ENCODE measurements at regions not wholly inside any gene's neighbourhood (a gene's known extent, or its start where the extent isn't known, plus 50 kb on each side); places are given as distances from the start of the nearest gene placed in this dataset.

DNA sequence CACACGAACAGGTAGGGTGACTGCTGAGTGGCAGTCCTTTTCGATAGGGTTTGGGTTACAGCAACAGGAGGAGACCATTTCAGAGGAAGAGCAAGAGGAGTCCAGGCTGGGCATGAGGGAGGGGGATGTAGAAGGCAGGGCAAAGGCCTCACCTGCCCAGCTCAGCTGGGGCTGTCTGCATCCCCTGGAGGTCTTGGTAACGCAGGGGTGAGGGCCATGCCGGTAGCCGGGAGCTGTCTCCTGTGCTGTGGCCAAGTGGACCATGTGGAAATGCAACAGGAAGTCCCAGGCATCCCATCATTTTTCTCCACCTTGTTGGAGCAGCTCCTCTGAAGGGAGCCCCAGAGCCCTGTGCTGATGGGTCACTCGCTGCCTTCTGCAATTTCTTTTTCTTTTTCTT is 105.4 kb upstream of the C1orf174 start:
- TF ChIP-seq POLR2A (IDR thresholded peaks at IDR 0.05) (no peak), EP300 (IDR thresholded peaks at IDR 0.05) (no peak)
- TF ChIP-seq, protein P1, sequence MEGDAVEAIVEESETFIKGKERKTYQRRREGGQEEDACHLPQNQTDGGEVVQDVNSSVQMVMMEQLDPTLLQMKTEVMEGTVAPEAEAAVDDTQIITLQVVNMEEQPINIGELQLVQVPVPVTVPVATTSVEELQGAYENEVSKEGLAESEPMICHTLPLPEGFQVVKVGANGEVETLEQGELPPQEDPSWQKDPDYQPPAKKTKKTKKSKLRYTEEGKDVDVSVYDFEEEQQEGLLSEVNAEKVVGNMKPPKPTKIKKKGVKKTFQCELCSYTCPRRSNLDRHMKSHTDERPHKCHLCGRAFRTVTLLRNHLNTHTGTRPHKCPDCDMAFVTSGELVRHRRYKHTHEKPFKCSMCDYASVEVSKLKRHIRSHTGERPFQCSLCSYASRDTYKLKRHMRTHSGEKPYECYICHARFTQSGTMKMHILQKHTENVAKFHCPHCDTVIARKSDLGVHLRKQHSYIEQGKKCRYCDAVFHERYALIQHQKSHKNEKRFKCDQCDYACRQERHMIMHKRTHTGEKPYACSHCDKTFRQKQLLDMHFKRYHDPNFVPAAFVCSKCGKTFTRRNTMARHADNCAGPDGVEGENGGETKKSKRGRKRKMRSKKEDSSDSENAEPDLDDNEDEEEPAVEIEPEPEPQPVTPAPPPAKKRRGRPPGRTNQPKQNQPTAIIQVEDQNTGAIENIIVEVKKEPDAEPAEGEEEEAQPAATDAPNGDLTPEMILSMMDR (IDR thresholded peaks at IDR 0.05) = no peak
- no peaks in the 10 kb centered on the region for H3K4me1 ChIP-seq
- no peak for DNase-seq (ENCODE audit: low spot score in 2 of 2)
- no peak overlapping the region for H3K4me3 ChIP-seq
- 82 to 85% methylated on average over 6 of the region's 6 CpGs for WGBS, 2 donors
- no peaks in the 10 kb centered on the region for H3K27me3 ChIP-seq
- no peak overlapping the region for H3K27ac ChIP-seq
- H3K9me3 ChIP-seq = peaks cover 0 to 18% (median 0%) of the 10 kb centered on the region in 4 donors
- no peaks in the 10 kb centered on the region for H3K36me3 ChIP-seq

DNA sequence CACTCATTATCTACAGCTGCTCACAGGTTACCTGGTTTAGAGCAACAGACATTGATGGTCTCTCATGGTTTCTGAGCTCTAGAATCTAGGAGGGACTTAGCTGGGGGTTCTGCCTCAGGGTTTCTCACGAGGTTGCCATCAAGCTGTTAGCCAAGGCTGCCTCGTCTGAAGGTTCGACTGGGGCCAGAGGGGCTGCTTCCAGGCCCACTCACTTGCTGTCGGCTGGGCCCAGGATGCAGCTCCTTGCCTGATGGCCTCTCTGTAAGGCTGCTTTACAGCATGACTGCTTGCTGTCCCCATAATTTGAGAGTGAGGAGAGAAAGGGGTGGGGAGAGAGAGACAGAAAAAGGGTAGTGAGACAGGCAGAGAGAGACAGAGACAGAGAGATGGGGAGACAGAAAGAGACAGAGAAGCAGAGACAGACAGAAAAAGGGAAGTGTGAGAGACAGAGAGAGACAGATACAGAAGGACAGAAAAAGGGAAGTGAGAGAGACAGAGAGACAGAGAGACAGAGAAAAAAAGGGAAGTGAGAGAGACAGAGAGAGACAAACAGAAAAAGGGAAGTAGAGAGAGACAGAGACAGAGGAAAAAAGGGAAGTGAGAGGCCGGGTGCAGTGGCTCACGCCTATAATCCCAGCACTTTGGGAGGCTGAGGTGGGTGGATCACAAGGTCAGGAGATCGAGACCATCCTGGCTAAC is 106.8 kb upstream of the C1orf174 start:
- Histone ChIP-seq H3K27me3 (no peaks in the 10 kb centered on the region), H3K36me3 (no peaks in the 10 kb centered on the region), H3K9me3 (peaks cover 0 to 18% (median 0%) of the 10 kb centered on the region in 4 donors), H3K4me1 (no peaks in the 10 kb centered on the region), H3K27ac (no peak overlapping the region), H3K4me3 (no peak overlapping the region)
- DNase-seq (ENCODE audit: low spot score in 2 of 2) = no peak
- TF ChIP-seq, protein P1 (IDR thresholded peaks at IDR 0.05) = no peak
- TF ChIP-seq POLR2A (IDR thresholded peaks at IDR 0.05) (no peak), EP300 (IDR thresholded peaks at IDR 0.05) (no peak)
- WGBS, 2 donors = 74 to 85% methylated on average over 7 of the region's 7 CpGs

DNA sequence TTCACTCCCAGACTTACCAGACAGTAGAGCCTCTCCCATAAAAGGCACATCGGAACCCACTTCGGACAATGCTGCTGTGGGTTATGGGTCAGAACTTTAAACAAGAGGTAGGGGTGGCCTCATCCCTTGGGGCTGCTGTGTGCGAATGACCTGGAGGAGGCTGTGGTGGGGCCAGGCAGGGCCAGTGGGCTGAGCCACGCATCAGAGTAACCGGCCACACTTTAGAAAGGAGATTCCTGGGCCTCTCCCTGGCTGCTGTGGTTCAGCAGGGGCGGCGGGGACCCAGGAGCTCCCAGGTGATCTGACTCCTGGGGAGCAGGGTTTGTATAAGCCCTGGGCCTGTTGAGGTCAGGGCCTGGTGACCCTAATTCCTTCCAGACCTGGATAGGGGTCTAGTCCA is 110.2 kb upstream of the C1orf174 start:
- peaks cover 0 to 18% (median 0%) of the 10 kb centered on the region in 4 donors for H3K9me3 ChIP-seq
- no peak for DNase-seq (ENCODE audit: low spot score in 2 of 2)
- H3K36me3 ChIP-seq = no peaks in the 10 kb centered on the region
- 75 to 78% methylated on average over 5 to 7 of the region's 7 CpGs for WGBS, 2 donors
- TF ChIP-seq, protein P1 (IDR thresholded peaks at IDR 0.05) = no peak
- TF ChIP-seq EP300 (IDR thresholded peaks at IDR 0.05) (no peak), POLR2A (IDR thresholded peaks at IDR 0.05) (no peak)
- no peak overlapping the region for H3K4me3 ChIP-seq
- H3K4me1 ChIP-seq = no peaks in the 10 kb centered on the region
- H3K27me3 ChIP-seq = no peaks in the 10 kb centered on the region
- no peak overlapping the region for H3K27ac ChIP-seq

DNA sequence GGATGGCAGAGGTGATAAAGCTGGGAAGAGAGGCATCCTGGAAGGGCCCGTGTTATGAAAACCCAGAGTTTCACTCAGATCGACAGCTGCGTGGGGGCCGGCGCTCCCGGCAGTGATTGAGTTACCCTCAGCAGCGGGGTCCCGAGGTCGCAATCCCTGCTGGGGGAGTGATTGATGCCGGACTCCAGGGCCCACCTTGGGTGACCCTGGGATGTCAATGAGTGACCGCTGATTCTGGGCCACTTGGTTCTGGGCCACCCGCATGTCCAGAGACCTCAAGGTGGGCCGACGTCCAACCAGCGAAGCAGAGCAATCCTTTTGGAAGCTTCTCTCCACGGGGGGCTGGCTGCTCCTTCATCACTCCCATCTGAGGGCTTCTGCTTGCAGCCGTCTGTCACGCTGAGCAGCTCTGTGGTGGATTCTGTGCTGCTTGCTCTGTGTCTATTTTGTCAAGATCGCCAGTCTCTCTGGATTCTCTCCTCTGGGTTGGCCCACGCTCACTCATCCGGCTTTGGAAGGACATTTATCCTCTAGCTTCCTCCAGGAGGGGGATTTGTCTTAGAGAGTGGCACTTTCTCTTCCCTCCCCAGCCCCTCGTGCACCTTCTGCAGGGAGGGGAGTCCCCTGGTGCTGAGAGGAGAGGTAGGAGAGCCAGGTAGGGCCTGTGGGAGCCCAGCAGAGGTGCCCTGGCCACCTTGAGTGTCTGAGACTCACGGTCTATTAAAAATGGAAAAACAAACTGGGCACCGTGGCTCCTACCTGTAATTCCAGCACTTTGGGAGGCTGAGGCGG is 110.9 kb upstream of the C1orf174 start:
- H3K4me3 ChIP-seq = no peak overlapping the region
- TF ChIP-seq EP300 (IDR thresholded peaks at IDR 0.05) (no peak), POLR2A (IDR thresholded peaks at IDR 0.05) (no peak)
- TF ChIP-seq, protein P1 (IDR thresholded peaks at IDR 0.05) = no peak
- DNase-seq (ENCODE audit: low spot score in 2 of 2) = no peak
- H3K27me3 ChIP-seq = no peaks in the 10 kb centered on the region
- H3K36me3 ChIP-seq = no peaks in the 10 kb centered on the region
- H3K9me3 ChIP-seq = peaks cover 0 to 18% (median 0%) of the 10 kb centered on the region in 4 donors
- H3K27ac ChIP-seq = no peak overlapping the region
- WGBS, 2 donors = 71 to 76% methylated on average over 22 of the region's 25 CpGs
- no peaks in the 10 kb centered on the region for H3K4me1 ChIP-seq

Data from tibial nerve (tissue), 4 donors.